Endothelial cell of umbilical vein (primary cell): ENCODE measurements at regions not wholly inside any gene's neighbourhood (a gene's known extent, or its start where the extent isn't known, plus 50 kb on each side); places are given as distances from the start of the nearest gene placed in this dataset.

ENCODE experiments used
- BruUV-seq: library from RNA; stranded (reverse); fragments of 400-500 nt; replicated peaks from 2 replicates; lab custom pipeline; 2021; lab: Mats Ljungman, UMichigan
- CTCF ChIA-PET: fragments of 300-600, 350-600 bp; sonication (Branson Sonifier 250); formaldehyde crosslinking; loops from one replicate; lab custom pipeline; 2021; ENCODE audit warnings: antibody characterized with exemption, inconsistent platforms; lab: Charles Lee
- POLR2A ChIA-PET: fragments of 300-600, 350-600 bp; sonication (Branson Sonifier 250); formaldehyde crosslinking; loops from one replicate; lab custom pipeline; 2021; ENCODE audit warnings: antibody characterized with exemption, inconsistent platforms; lab: Charles Lee
- DNase-seq: peaks from one replicate; pipeline ENCODE4 v3.0.0-alpha.2; 2011; ENCODE audit warnings: low read depth, low spot score
- FAIRE-seq: peaks from 2 replicates; lab custom pipeline; 2011; peaks lifted over from hg19 to GRCh38; lab: Jason Lieb, UNC
- H2AFZ ChIP-seq: 2 replicates; pipeline ENCODE4 v1.6.0; 2012; ENCODE audit warnings: low read depth, low read length, control low read depth, inconsistent platforms
- H3K27ac ChIP-seq: 2 replicates; pipeline ENCODE4 v1.5.1; 2011; ENCODE audit warnings: low read depth, mild to moderate bottlenecking, control low read depth, low read length, moderate library complexity; ENCODE audit not compliant: insufficient read depth
- H3K27me3 ChIP-seq, 2 experiments: 2 replicates each; pipeline versions ENCODE4 v1.6.0 to v1.6.1; 2011; ENCODE audit warnings: low read length in 2 of 2, mixed read lengths in 1 of 2; ENCODE audit not compliant: control insufficient read depth in 2 of 2, insufficient read depth in 2 of 2
- H3K36me3 ChIP-seq, 2 experiments: 2 replicates in 1 of 2; 3 replicates in 1 of 2; pipeline ENCODE4 v1.5.1; 2011; ENCODE audit warnings: low read length in 2 of 2, mild to moderate bottlenecking in 1 of 2, moderate library complexity in 1 of 2; ENCODE audit not compliant: control insufficient read depth in 2 of 2, insufficient read depth in 2 of 2; ENCODE audit errors: extremely low read depth in 1 of 2
- H3K4me1 ChIP-seq: 3 replicates; pipeline ENCODE4 v1.5.1; 2011; ENCODE audit warnings: mild to moderate bottlenecking, low read length; ENCODE audit not compliant: control insufficient read depth, insufficient read depth; ENCODE audit errors: extremely low read depth
- H3K4me2 ChIP-seq: 2 replicates; pipeline ENCODE4 v1.6.1; 2011; ENCODE audit warnings: low read length, control low read depth, mixed read lengths; ENCODE audit not compliant: insufficient read depth
- H3K4me3 ChIP-seq, 3 experiments: fragments of 200-600 bp in 1 of 3; sonication (generic), shearing (Covaris generic) in 1 of 3; replicated peaks in 1 of 3; 2 replicates each; pipeline ENCODE4 v1.5.1; 2011 to 2016; ENCODE audit warnings: control low read depth in 3 of 3, low read length in 3 of 3, mild to moderate bottlenecking in 2 of 3, inconsistent platforms in 1 of 3, low read depth in 1 of 3, moderate library complexity in 1 of 3; ENCODE audit not compliant: insufficient read depth in 1 of 3
- H3K79me2 ChIP-seq: 2 replicates; pipeline ENCODE4 v1.6.0; 2012; ENCODE audit warnings: low read length, inconsistent platforms; ENCODE audit not compliant: control insufficient read depth, insufficient read depth
- H3K9ac ChIP-seq: replicated peaks from 2 replicates; pipeline ENCODE3; 2011; ENCODE audit warnings: low read length, control low read depth; ENCODE audit not compliant: insufficient read depth; ENCODE audit errors: extremely low read depth
- H3K9me1 ChIP-seq: replicated peaks from 3 replicates; pipeline ENCODE4 v1.6.0; 2011; ENCODE audit warnings: mild to moderate bottlenecking, low read length; ENCODE audit not compliant: control insufficient read depth, insufficient read depth; ENCODE audit errors: extremely low read depth
- H3K9me3 ChIP-seq: replicated peaks from 2 replicates; pipeline ENCODE4 v1.5.1; 2012; ENCODE audit warnings: low read length, inconsistent platforms; ENCODE audit not compliant: control insufficient read depth, insufficient read depth
- H4K20me1 ChIP-seq: replicated peaks from 2 replicates; pipeline ENCODE3; 2011; ENCODE audit warnings: mild to moderate bottlenecking, low read length; ENCODE audit not compliant: control insufficient read depth, insufficient read depth; ENCODE audit errors: extremely low read depth
- CTCF ChIP-seq, 2 donors: IDR thresholded peaks; 1 replicate in 1 of 2; 2 replicates in 1 of 2; pipeline ENCODE4 v1.5.1; 2011; ENCODE audit warnings: low read length in 2 of 2, mild to moderate bottlenecking in 2 of 2, moderate library complexity in 2 of 2, control low read depth in 1 of 2, inconsistent platforms in 1 of 2, low read depth in 1 of 2; ENCODE audit not compliant: insufficient read depth in 1 of 2; ENCODE audit errors: extremely low read depth in 1 of 2
- EZH2 ChIP-seq: IDR thresholded peaks from 2 replicates; pipeline ENCODE4 v1.6.1; 2012; ENCODE audit warnings: borderline replicate concordance, low read depth, mild to moderate bottlenecking, moderate library complexity, low read length, inconsistent platforms; ENCODE audit not compliant: severe bottlenecking
- FOS ChIP-seq: IDR thresholded peaks from 2 replicates; pipeline ENCODE4 v1.6.1; 2011; ENCODE audit warnings: mild to moderate bottlenecking, low read length, moderate library complexity, borderline replicate concordance; ENCODE audit not compliant: insufficient read depth
- GATA2 ChIP-seq: IDR thresholded peaks from 2 replicates; pipeline ENCODE4 v1.7.0; 2011; ENCODE audit warnings: low read depth, mild to moderate bottlenecking, moderate library complexity, mixed read lengths, low read length; ENCODE audit not compliant: insufficient read length, insufficient read depth
- JUN ChIP-seq: IDR thresholded peaks from 2 replicates; pipeline ENCODE4 v1.6.1; 2011; ENCODE audit warnings: borderline replicate concordance, low read depth; ENCODE audit not compliant: insufficient read length, insufficient read depth
- MAX ChIP-seq: IDR thresholded peaks from 2 replicates; pipeline ENCODE4 v1.6.1; 2011; ENCODE audit not compliant: insufficient read depth, insufficient read length
- MYC ChIP-seq: IDR thresholded peaks from one replicate; pipeline ENCODE4 v1.6.1; 2011; ENCODE audit warnings: mild to moderate bottlenecking, low read depth, low read length
- POLR2A ChIP-seq: IDR thresholded peaks from 2 replicates; pipeline ENCODE4 v1.6.1; 2012; ENCODE audit warnings: low read depth, mild to moderate bottlenecking, control low read depth, low read length
- POLR2AphosphoS5 ChIP-seq: IDR thresholded peaks from 2 replicates; pipeline ENCODE4 v1.6.1; 2012; ENCODE audit warnings: low read depth, mild to moderate bottlenecking, control low read depth, low read length, moderate library complexity; ENCODE audit not compliant: insufficient read depth
- dilution Hi-C: fragments of 300-500 bp; cut with MboI; formaldehyde crosslinking; loops from one replicate; pipeline ENCODE4 v1.15.0; 2019; ENCODE audit warnings: low sequenced_read_pairs; ENCODE audit not compliant: extremely low pct_ligation_motif_present
- intact Hi-C: fragments of 100-400 bp; cut with micrococcal nuclease; formaldehyde crosslinking; loops from one replicate; pipeline ENCODE4 v1.10.0; 2022

DNA sequence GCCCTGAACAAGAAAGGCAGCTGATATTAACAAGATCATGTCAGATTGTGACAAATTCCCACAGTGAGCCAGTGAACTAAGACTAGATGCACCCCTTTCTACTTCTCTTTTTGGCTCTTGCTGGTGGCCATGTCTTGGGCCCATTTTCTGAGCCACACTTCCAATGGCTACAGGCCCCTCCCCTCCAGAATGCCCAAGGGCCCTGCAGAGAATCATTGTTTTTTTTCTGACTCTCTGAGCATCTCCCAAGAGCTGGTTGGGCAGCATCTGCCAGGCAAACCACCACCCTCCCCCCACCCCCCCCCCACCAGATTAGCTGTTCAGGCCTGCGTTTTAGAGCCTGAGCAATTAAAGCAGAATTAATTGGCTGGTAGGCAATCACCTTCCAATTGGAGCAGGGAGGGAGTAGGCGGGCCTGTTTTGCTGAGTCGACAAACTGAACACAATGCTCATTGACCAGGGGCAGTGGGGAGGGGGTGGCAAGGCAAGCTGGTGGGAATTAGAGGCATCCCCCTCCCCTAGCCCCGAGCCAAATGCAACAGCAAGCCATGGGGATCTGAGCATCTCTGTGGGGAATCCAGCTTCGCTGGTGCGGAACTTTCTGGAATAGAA lies 541.4 kb downstream of the MN1 start:
- no peaks in the 10 kb centered on the region for H3K79me2 ChIP-seq
- no peaks in the 10 kb centered on the region for H3K9me3 ChIP-seq
- ChIA-PET POLR2A (no interaction called here), CTCF (no interaction called here)
- no peaks in the 10 kb centered on the region for H3K4me1 ChIP-seq
- intact Hi-C loops (no loop called here), dilution Hi-C loops (no loop called here)
- peaks cover 0 to 4% of the 10 kb centered on the region in 2 experiments for H3K27me3 ChIP-seq
- TF ChIP-seq GATA2 (no peak), POLR2AphosphoS5 (no peak), MAX (no peak), JUN (no peak), CTCF (IDR thresholded peaks at IDR 0.05; ENCODE audit: extremely low read depth in 1 of 2, insufficient read depth in 1 of 2, low read depth in 1 of 2, low read length in 2 of 2) (no peak), EZH2 (no peak), FOS (no peak), POLR2A (no peak), MYC (no peak)
- no peaks in the 10 kb centered on the region for H4K20me1 ChIP-seq
- no peak overlapping the region for H3K4me3 ChIP-seq
- no peaks in the 10 kb centered on the region for H3K9me1 ChIP-seq
- no peaks in the 10 kb centered on the region for H3K36me3 ChIP-seq
- no peak overlapping the region for H2AFZ ChIP-seq
- DNase-seq: no peak
- FAIRE-seq: no peak
- no peak overlapping the region for H3K4me2 ChIP-seq
- BruUV-seq: no TSS peak
- H3K27ac ChIP-seq: no peak overlapping the region
- H3K9ac ChIP-seq: no peak overlapping the region
